Ascending aorta (tissue), 2 donors: ENCODE measurements at regions not wholly inside any gene's neighbourhood (a gene's known extent, or its start where the extent isn't known, plus 50 kb on each side); places are given as distances from the start of the nearest gene placed in this dataset.

ENCODE experiments used
- DNase-seq, 2 donors: peaks; one replicate each; pipeline ENCODE4 v3.0.0-alpha.2; 2019; ENCODE audit warnings: low spot score in 2 of 2
- H3K27ac ChIP-seq, 2 donors: fragments of 200-600 bp; sonication (generic); one replicate each; pipeline ENCODE4 v1.5.1; 2016 to 2017; ENCODE audit warnings: mild to moderate bottlenecking in 1 of 2
- H3K27me3 ChIP-seq: fragments of 200-600 bp; sonication (generic); one replicate; pipeline ENCODE4 v1.5.1; 2017
- H3K36me3 ChIP-seq, 2 donors: fragments of 200-600 bp; sonication (generic); one replicate each; pipeline ENCODE4 v1.5.1; 2016
- H3K4me1 ChIP-seq, 2 donors: fragments of 200-600 bp; sonication (generic); one replicate each; pipeline ENCODE4 v1.5.1; 2016 to 2017; ENCODE audit warnings: mild to moderate bottlenecking in 1 of 2
- H3K4me3 ChIP-seq, 2 donors: fragments of 200-600 bp; sonication (generic); one replicate each; pipeline ENCODE4 v1.5.1; 2016 to 2017; ENCODE audit warnings: mild to moderate bottlenecking in 1 of 2
- H3K9me3 ChIP-seq, 2 donors: fragments of 200-600 bp; sonication (generic); one replicate each; pipeline ENCODE4 v1.5.1; 2016
- CTCF ChIP-seq, 3 experiments: fragments of 200-600 bp in 2 of 3; fragments of 450-650 bp in 1 of 3; sonication (generic) in 2 of 3; IDR thresholded peaks; one replicate each; pipeline ENCODE4 v1.5.1; 2016 to 2019; ENCODE audit warnings: antibody characterized with exemption in 3 of 3, mild to moderate bottlenecking in 1 of 3, moderate library complexity in 1 of 3
- intact Hi-C: fragments of 100-400 bp; cut with DNase I; formaldehyde crosslinking; loops from one replicate; pipeline ENCODE4 v1.15.1; 2023

- no peaks in the 10 kb centered on the region for H3K36me3 ChIP-seq
- H3K4me1 ChIP-seq: no peaks in the 10 kb centered on the region
- TF ChIP-seq CTCF (IDR thresholded peaks at IDR 0.05): no peak
- H3K4me3 ChIP-seq: no peak overlapping the region
- no peaks in the 10 kb centered on the region for H3K9me3 ChIP-seq
- no peaks in the 10 kb centered on the region for H3K27me3 ChIP-seq
- intact Hi-C loops: no loop called here
- no peak overlapping the region for H3K27ac ChIP-seq
- no peak for DNase-seq
Observed at GRCh38 chr10:78351809-78352208, 318.1 kb downstream of the RPS24 start.

- DNase-seq: no peak
- H3K9me3 ChIP-seq: no peaks in the 10 kb centered on the region
- TF ChIP-seq CTCF (IDR thresholded peaks at IDR 0.05): no peak
- H3K36me3 ChIP-seq: no peaks in the 10 kb centered on the region
- H3K4me1 ChIP-seq: no peaks in the 10 kb centered on the region
- no peaks in the 10 kb centered on the region for H3K27me3 ChIP-seq
- intact Hi-C loops: no loop called here
- no peak overlapping the region for H3K4me3 ChIP-seq
- no peak overlapping the region for H3K27ac ChIP-seq
Observed at GRCh38 chr10:78353636-78354035, 320.0 kb downstream of the RPS24 start.

- no peak for TF ChIP-seq CTCF (IDR thresholded peaks at IDR 0.05)
- Histone ChIP-seq H3K27ac (no peak overlapping the region), H3K4me1 (no peaks in the 10 kb centered on the region), H3K4me3 (no peak overlapping the region), H3K27me3 (no peaks in the 10 kb centered on the region), H3K36me3 (no peaks in the 10 kb centered on the region), H3K9me3 (no peaks in the 10 kb centered on the region)
- intact Hi-C loops: no loop called here
- no peak for DNase-seq
Observed at GRCh38 chr10:78354101-78354500, 320.4 kb downstream of the RPS24 start.

GRCh38 chr10:78356291-78356900 is 322.7 kb downstream of the RPS24 start:
- H3K27me3 ChIP-seq: no peaks in the 10 kb centered on the region
- intact Hi-C loops: no loop called here
- H3K4me1 ChIP-seq: no peaks in the 10 kb centered on the region
- no peaks in the 10 kb centered on the region for H3K36me3 ChIP-seq
- H3K27ac ChIP-seq: no peak overlapping the region
- TF ChIP-seq CTCF (IDR thresholded peaks at IDR 0.05): no peak
- H3K9me3 ChIP-seq: no peaks in the 10 kb centered on the region
- no peak overlapping the region for H3K4me3 ChIP-seq
- no peak for DNase-seq

- Histone ChIP-seq H3K9me3 (no peaks in the 10 kb centered on the region), H3K4me3 (no peak overlapping the region), H3K36me3 (no peaks in the 10 kb centered on the region), H3K27ac (no peak overlapping the region), H3K4me1 (no peaks in the 10 kb centered on the region), H3K27me3 (no peaks in the 10 kb centered on the region)
- DNase-seq: no peak
- intact Hi-C loops: no loop called here
- no peak for TF ChIP-seq CTCF (IDR thresholded peaks at IDR 0.05)
Observed at GRCh38 chr10:78357141-78358063, 323.7 kb downstream of the RPS24 start.
